ENCODE measurements at regions not wholly inside any gene's neighbourhood (a gene's known extent, or its start where the extent isn't known, plus 50 kb on each side); places are given as distances from the start of the nearest gene placed in this dataset.
A peak's percentile ranks its signal among the peaks of the same experiment; 100 is the strongest.
"Not testable (repeated sequence)": the region's sequence is repeated elsewhere in the genome, so short reads cannot be mapped to it uniquely, and the experiment has no call there.

- no peak for DNase-seq
Measured at GRCh38 chr2:221911890-221912289, 339.8 kb upstream of the EPHA4 start.

- DNase-seq = no peak
Measured at GRCh38 chr2:221911321-221911720, 339.2 kb upstream of the EPHA4 start.

- DNase-seq = no peak
Measured at GRCh38 chr2:221908518-221908917, 336.4 kb upstream of the EPHA4 start.

- no peak for DNase-seq
Measured at GRCh38 chr2:221897718-221898117, 325.6 kb upstream of the EPHA4 start.

GRCh38 chr2:221896505-221897151 lies 324.5 kb upstream of the EPHA4 start:
- peak; percentile 87 for DNase-seq

GRCh38 chr2:221895366-221896121 lies 323.4 kb upstream of the EPHA4 start:
- peak; percentile 48 for DNase-seq

GRCh38 chr2:221893501-221893900 lies 321.4 kb upstream of the EPHA4 start:
- DNase-seq = no peak

- not testable (repeated sequence) for DNase-seq
Measured at GRCh38 chr2:221892006-221892405, 319.9 kb upstream of the EPHA4 start.

- DNase-seq = no peak
Measured at GRCh38 chr2:221883976-221884375, 311.9 kb upstream of the EPHA4 start.

GRCh38 chr2:221876016-221876415 lies 303.9 kb upstream of the EPHA4 start:
- no peak for DNase-seq

GRCh38 chr2:221874444-221874843 lies 302.3 kb upstream of the EPHA4 start:
- DNase-seq = no peak

- DNase-seq = no peak
Measured at GRCh38 chr2:221857719-221858118, 285.6 kb upstream of the EPHA4 start.

- no peak for DNase-seq
Measured at GRCh38 chr2:221853297-221853696, 281.2 kb upstream of the EPHA4 start.

- no peak for DNase-seq
Measured at GRCh38 chr2:221851531-221852045, 279.5 kb upstream of the EPHA4 start.

- DNase-seq = peak; percentile 16
Measured at GRCh38 chr2:221850076-221850475, 278.0 kb upstream of the EPHA4 start.

- no peak for DNase-seq
Measured at GRCh38 chr2:221848286-221848685, 276.2 kb upstream of the EPHA4 start.

GRCh38 chr2:221845021-221845365 lies 272.9 kb upstream of the EPHA4 start:
- DNase-seq = no peak

- DNase-seq = no peak
Measured at GRCh38 chr2:221844212-221845020, 272.3 kb upstream of the EPHA4 start.

GRCh38 chr2:221836095-221836494 lies 264.0 kb upstream of the EPHA4 start:
- no peak for DNase-seq

- no peak for DNase-seq
Measured at GRCh38 chr2:221833966-221834365, 261.9 kb upstream of the EPHA4 start.

- no peak for DNase-seq
Measured at GRCh38 chr2:221831051-221831450, 258.9 kb upstream of the EPHA4 start.

- DNase-seq = peak; percentile 6
Measured at GRCh38 chr2:221822416-221822815, 250.3 kb upstream of the EPHA4 start.

GRCh38 chr2:221818616-221819320 lies 246.7 kb upstream of the EPHA4 start:
- DNase-seq = no peak

Measured in fibroblast of skin of right biceps (primary cell).